ENCODE measurements at regions not wholly inside any gene's neighbourhood (a gene's known extent, or its start where the extent isn't known, plus 50 kb on each side); places are given as distances from the start of the nearest gene placed in this dataset.

DNA sequence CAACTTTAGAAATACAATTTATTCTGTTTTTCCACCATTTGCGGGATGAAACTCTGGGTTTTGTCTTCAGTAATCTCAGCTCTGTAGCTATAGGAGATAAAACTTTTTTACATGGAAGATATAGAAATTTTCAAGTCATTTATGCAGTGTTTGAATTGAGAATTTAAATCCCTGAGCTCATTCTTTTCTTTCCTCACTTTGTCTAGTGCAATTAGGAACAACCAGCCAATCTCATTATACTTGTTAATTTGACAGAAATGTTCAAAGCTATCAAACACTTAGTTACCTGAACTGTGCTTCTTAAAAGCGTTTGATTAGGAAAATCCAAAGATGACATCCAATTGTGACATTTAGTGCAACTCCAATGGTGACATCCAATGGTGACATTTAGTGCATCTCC, 1014.3 kb downstream of the SLITRK5 start:
- no peaks in the 10 kb centered on the region for H3K36me3 Mint-ChIP-seq
- H3K4me1 Mint-ChIP-seq (ENCODE audit: unreplicated experiment): no peaks in the 10 kb centered on the region
- no peaks in the 10 kb centered on the region for H3K27me3 Mint-ChIP-seq
- H3K4me3 Mint-ChIP-seq: no peak overlapping the region
- no peak overlapping the region for H3K27ac Mint-ChIP-seq
- TF ChIP-seq, protein P1, sequence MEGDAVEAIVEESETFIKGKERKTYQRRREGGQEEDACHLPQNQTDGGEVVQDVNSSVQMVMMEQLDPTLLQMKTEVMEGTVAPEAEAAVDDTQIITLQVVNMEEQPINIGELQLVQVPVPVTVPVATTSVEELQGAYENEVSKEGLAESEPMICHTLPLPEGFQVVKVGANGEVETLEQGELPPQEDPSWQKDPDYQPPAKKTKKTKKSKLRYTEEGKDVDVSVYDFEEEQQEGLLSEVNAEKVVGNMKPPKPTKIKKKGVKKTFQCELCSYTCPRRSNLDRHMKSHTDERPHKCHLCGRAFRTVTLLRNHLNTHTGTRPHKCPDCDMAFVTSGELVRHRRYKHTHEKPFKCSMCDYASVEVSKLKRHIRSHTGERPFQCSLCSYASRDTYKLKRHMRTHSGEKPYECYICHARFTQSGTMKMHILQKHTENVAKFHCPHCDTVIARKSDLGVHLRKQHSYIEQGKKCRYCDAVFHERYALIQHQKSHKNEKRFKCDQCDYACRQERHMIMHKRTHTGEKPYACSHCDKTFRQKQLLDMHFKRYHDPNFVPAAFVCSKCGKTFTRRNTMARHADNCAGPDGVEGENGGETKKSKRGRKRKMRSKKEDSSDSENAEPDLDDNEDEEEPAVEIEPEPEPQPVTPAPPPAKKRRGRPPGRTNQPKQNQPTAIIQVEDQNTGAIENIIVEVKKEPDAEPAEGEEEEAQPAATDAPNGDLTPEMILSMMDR (conservative IDR thresholded peaks at IDR 0.05): no peak
- DNase-seq (ENCODE audit: extremely low spot score, unreplicated experiment): no peak
- no peaks in the 10 kb centered on the region for H3K9me3 Mint-ChIP-seq

DNA sequence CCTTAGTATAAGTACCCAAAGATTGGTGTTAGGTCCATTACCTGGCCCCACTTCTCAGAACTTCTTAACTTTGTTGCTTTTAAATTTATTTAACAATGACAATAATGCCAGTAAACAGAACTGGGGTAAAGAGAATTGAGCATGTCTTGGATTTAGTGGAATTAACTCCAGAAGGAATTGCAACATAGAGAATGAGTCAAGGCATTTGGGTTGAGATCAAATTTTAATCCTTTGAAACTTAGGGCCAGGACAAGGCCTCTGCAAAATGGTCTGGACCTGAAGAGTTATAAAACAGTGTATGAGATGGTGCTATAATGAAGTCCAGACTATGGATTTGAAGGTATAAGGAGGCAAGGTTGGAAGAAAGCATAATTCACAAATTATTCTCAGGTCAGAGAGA, 1030.4 kb downstream of the SLITRK5 start:
- TF ChIP-seq, protein P1 (conservative IDR thresholded peaks at IDR 0.05): no peak
- no peak overlapping the region for H3K4me3 Mint-ChIP-seq
- no peak overlapping the region for H3K27ac Mint-ChIP-seq

DNA sequence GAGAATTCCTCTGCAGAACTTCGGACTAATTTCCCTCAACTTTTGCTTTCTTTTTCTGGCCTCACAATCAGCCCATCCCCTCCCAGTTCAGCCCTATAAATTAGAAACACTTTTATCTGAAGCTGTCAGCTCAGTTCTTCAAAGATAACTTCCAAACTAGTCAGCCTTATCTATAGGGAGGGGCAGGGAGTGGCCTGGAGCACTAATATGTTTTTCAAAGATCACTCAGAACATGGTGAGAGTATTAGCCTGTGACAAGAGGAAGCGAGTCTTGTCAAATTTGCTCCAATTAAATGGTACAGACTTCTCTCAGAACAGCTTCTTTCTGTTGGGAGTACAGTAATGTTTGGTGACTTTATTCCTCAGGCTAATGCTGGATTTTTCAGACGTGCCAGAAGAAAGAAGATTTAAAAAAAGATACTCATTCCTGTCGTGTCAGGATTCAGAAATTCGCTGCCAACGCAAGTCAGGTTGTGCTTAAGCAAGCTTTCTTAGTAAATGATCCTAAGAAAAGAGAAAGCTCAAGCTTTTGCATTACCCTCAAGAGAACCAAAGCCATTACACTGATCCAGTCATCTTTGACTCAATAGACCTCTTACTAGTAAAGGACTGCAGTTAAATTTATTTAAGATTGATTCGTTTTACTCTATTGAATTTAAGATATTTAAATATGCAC, 1033.6 kb downstream of the SLITRK5 start:
- H3K9me3 Mint-ChIP-seq: peaks cover 4% of the 10 kb centered on the region
- no peak for DNase-seq (ENCODE audit: extremely low spot score, unreplicated experiment)
- no peaks in the 10 kb centered on the region for H3K36me3 Mint-ChIP-seq
- peak overlapping the region; percentile 67 for H3K27ac Mint-ChIP-seq
- H3K4me1 Mint-ChIP-seq (ENCODE audit: unreplicated experiment): peaks cover 4% of the 10 kb centered on the region
- peak overlapping the region; percentile 65 for H3K4me3 Mint-ChIP-seq
- TF ChIP-seq, protein P1 (conservative IDR thresholded peaks at IDR 0.05): no peak
- H3K27me3 Mint-ChIP-seq: no peaks in the 10 kb centered on the region

More for the DNA sequence above, 1030.4 kb downstream of the SLITRK5 start:
- Mint-ChIP-seq H3K36me3 (no peaks in the 10 kb centered on the region), H3K27me3 (no peaks in the 10 kb centered on the region), H3K4me1 (ENCODE audit: unreplicated experiment) (no peaks in the 10 kb centered on the region), H3K9me3 (no peaks in the 10 kb centered on the region)
- DNase-seq (ENCODE audit: extremely low spot score, unreplicated experiment): no peak

DNA sequence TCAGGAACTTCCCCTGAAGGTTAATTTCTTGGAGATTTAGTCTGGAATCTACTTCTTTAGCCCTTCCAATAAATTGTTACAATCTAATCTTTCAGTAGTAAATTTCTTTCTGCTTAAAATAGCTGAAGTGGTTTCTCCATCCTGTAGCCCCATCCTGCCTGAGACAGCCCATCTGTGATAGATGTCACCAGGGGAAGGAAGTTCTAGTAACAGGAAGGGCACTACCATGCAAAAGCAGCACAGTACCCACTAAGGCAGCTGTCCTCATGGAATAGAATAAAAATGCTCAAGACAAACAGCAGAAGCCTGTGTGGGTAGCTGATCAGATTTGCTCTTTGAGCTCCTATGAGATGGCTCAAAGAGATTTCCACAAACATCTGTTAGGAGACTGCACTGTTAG, 1036.5 kb downstream of the SLITRK5 start:
- H3K4me3 Mint-ChIP-seq: no peak overlapping the region
- H3K27ac Mint-ChIP-seq: no peak overlapping the region
- H3K36me3 Mint-ChIP-seq: no peaks in the 10 kb centered on the region
- DNase-seq (ENCODE audit: extremely low spot score, unreplicated experiment): no peak
- peaks cover 4% of the 10 kb centered on the region for H3K9me3 Mint-ChIP-seq
- peaks cover 4% of the 10 kb centered on the region for H3K4me1 Mint-ChIP-seq (ENCODE audit: unreplicated experiment)
- TF ChIP-seq, protein P1 (conservative IDR thresholded peaks at IDR 0.05): no peak
- no peaks in the 10 kb centered on the region for H3K27me3 Mint-ChIP-seq

DNA sequence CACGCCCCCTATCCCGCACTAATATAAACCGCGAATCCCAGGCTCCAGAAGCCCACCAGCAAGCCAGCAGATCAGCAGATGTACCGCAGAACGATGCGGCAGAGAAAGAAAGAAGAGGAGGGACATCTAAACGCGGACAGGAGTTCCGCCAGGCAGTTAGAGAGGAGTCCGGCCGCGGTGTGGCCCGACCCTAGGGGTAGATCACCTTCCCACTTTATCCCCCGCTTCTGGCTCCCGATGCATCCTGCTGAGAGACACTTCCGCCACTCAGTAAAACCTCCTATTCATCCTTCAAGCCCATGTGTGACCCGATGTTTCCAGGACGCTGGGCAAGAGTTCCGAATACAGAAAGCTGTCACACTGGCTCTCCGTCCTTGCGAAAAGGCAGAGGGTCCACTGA, 1046.8 kb downstream of the SLITRK5 start:
- H3K27me3 Mint-ChIP-seq: no peaks in the 10 kb centered on the region
- H3K4me1 Mint-ChIP-seq (ENCODE audit: unreplicated experiment): no peaks in the 10 kb centered on the region
- no peak overlapping the region for H3K4me3 Mint-ChIP-seq
- TF ChIP-seq, protein P1 (conservative IDR thresholded peaks at IDR 0.05): no peak
- no peak overlapping the region for H3K27ac Mint-ChIP-seq
- no peaks in the 10 kb centered on the region for H3K9me3 Mint-ChIP-seq
- H3K36me3 Mint-ChIP-seq: no peaks in the 10 kb centered on the region
- DNase-seq (ENCODE audit: extremely low spot score, unreplicated experiment): no peak

Measured in type B pancreatic cell (in vitro differentiated cells).